NCI-H510A (cell line): ENCODE measurements at regions not wholly inside any gene's neighbourhood (a gene's known extent, or its start where the extent isn't known, plus 50 kb on each side); places are given as distances from the start of the nearest gene placed in this dataset.
"Not testable (repeated sequence)": the region's sequence is repeated elsewhere in the genome, so short reads cannot be mapped to it uniquely, and the experiment has no call there.

Source experiments
- DNase-seq: peaks from one replicate; lab custom pipeline; 2025; lab: John Stamatoyannopoulos, UW

DNA sequence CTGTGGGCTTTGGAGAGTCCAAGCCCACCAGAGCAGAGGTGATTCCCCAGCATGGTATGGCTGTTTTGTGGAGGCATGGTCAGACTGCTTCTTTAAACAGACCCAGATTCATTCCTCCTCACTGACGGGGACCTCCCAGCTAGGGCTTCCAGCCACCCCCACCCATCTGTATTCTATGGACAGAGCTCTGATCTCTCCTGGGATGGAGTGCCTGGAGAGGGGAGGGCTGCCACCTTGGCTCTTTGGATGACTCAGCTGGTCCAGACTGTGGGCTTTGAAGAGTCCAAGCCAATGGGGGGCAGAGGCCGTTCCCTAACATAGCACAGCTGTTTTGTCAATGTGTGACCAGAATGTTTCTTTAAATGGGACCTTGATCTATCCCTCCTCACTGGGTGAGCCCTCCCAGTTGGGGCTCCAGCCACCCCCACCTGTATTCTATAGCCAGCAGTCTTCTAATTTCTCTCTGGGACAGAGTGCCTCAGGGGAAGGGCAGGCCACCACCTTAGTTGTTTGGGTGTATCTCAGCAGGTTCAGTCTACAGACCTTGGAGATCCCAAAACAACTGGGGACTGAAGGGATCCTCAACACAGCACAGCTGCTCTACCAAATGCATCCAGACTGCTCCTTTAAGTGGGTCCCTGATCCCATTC is 122.0 kb upstream of the OSTN start:
- no peak for DNase-seq

GRCh38 chr3:191074511-191074910 is 124.5 kb upstream of the OSTN start:
- no peak for DNase-seq

- no peak for DNase-seq
These were observed 128.2 kb upstream of the OSTN start for GRCh38 chr3:191070762-191071403.

DNA sequence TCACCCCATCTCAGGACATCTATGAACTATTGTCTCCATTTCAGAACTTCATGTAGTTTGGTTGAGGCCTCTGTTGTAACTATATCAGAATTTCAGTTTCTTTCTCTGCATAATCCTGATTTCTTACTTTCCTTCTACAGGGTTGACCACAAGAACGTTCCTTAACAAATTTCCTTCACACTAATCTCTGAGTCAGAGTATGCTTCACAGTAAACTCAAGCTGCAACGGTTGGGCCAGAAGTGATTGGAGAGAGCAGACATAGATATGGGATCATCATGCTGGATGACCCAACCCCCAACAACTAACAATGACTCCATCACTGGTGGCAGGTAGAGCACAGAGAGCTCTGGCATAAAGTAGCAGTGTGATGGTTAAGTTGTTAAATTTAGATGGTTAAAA is 128.8 kb upstream of the OSTN start:
- no peak for DNase-seq

GRCh38 chr3:191068946-191069813 is 129.9 kb upstream of the OSTN start:
- no peak for DNase-seq

DNA sequence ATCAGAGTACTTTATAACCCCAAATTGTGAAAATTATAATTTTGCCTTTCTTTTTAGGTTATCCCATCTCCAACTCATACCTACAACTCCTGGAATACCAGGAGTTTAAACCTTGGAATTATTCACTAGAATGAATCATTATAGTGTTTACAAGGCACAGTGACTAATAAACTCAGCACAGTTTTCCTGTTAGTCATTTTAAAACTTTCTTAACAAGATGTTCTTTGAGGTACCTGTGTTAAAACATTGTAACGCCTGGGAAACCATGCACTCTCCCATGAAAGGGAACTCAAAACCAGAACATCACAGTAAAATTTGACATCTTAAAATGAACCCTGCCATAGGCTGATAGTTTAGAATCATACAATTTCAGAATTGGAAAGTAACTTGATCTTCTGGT is 132.4 kb upstream of the OSTN start:
- DNase-seq = no peak

- no peak for DNase-seq
These were observed 133.7 kb upstream of the OSTN start for GRCh38 chr3:191065181-191065805.

DNA sequence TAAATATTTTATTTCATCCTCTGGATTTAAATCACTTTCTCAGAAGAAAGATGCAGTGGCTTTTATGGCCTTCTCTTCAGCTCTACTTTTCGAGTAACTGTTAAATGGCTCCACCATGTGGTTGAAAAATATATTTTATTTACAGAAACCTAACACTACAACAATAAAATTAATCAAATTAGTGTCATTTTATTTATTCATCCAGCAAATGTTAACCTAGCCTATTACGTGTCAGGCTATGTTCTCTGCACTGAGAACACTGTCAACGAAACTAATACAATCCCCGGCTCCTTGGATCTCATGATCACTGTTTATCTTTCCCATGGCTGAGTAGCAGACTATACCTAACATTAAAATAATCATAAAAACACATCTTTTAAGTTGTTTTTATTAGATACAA is 148.0 kb upstream of the OSTN start:
- DNase-seq = no peak

DNA sequence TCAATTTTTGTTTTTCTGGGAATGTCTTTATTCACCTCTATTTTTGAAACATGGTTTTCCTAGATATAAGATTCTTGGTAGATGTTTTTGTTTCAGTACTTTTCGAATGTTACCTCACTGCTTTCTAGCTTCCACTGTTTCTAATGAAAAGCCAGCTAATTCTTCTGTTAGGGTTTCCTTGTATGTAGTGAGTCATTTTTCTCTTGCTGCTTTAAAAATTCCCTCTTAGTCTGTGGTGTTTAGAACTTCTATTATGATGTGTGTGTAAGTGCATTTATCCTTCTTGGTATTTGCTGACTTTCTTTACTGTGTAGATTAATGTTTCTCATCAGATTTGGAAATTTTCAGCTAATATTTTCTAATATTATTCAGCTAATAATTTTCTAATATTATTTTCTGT is 151.1 kb upstream of the OSTN start:
- no peak for DNase-seq

- DNase-seq = no peak
These were observed 168.1 kb upstream of the OSTN start for GRCh38 chr3:191030929-191031328.

DNA sequence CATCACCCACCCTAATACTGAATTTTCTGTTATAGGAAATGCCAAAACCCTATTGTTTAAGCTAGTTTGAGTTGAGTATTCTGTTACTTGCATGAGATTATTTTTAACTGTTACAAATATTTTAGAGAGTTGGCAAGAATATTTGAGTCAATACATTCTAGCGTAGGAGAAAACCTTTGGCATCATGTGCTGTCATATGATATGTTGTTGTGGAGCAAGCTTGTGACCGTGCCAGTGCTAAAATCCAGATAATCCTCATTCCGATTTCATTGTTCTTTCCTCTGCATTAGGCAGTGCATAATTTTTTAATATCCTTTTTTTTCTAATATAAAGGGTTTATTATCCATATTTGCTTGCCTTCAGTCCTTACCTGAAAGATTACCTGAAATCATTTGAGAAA is 168.0 kb upstream of the GMNC start:
- no peak for DNase-seq

GRCh38 chr3:191026746-191027145 is 164.3 kb upstream of the GMNC start:
- DNase-seq = no peak

DNA sequence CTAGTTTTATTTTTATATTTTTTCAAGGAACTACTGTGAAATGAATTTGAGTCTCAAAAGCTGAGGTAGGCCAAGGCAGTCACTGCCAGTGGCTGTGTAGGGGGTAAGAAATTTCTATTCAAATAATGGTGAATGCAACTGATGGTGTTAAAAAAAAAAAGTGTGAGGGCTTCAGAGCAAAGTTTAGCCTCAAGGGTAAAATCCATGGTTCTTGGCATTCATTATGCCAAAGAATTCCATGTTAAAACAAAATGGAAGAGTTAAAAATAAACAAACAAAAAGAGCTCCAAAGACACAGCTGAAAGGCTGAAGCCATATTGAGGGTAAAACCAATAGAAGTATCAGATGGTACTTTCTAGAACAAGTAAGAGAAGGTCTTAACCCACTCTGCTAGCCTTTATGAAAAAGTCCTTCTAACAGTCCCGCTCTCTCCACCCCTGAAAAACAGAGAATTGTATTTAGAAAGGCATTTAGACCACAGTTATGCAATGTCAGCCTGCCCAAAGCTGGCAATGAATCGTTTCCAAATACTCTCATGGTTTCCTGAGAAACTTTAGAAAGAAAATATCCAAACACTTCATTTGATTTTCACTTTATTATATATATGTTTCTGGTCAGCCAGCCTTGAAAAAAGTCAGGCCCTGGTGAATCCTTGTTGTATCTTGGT is 158.4 kb upstream of the GMNC start:
- DNase-seq = no peak

- DNase-seq = no peak
These were observed 157.4 kb upstream of the GMNC start for GRCh38 chr3:191019855-191020254.

GRCh38 chr3:191015960-191016359 is 153.5 kb upstream of the GMNC start:
- not testable (repeated sequence) for DNase-seq

DNA sequence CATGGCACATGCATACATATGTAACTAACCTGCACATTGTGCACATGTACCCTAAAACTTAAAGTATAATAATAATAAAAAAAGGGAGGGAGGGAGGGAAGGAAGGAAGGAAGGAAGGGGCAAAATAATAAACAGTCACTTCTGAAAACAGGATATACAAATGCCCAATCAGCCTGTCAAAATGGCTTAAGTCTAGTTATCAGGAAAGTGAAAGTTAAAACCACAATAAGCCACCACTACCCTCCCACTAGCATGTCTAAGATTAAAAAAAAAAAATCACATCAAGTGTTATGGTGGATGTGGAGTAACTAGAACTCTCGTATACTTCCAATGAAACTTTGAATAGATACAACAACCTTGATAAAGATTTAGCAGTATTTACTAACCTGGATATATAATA is 145.6 kb upstream of the GMNC start:
- no peak for DNase-seq

- no peak for DNase-seq
These were observed 143.3 kb upstream of the GMNC start for GRCh38 chr3:191005790-191006189.

GRCh38 chr3:191003742-191004141 is 141.2 kb upstream of the GMNC start:
- DNase-seq = no peak

DNA sequence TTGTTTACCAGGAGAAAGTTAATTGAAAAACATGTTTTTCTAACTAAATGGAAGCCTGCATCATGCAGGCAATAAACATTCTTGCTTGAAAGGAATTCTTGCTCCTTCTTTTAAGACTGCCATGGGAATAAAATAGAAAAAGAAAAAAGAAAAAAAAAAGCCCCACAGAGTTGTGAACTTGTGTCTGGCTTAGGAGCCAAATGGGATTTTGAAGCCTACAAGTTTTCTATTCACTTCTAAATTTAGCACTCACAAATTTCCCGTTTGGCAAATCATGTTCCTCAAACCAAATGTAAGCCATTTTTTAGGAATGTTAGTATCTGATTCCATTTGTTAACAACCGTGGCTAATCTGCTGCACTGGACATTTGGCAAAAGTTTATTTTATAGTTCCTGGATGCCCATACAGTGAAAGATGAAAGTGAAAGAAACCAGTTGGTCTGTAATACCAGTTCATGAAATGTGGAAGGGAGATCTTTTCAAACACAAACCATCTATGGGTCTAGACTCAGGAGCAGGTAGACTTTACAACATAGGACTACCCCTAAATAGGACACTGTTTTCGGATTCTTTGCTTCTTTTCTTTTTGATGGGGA is 133.8 kb upstream of the GMNC start:
- DNase-seq = no peak

DNA sequence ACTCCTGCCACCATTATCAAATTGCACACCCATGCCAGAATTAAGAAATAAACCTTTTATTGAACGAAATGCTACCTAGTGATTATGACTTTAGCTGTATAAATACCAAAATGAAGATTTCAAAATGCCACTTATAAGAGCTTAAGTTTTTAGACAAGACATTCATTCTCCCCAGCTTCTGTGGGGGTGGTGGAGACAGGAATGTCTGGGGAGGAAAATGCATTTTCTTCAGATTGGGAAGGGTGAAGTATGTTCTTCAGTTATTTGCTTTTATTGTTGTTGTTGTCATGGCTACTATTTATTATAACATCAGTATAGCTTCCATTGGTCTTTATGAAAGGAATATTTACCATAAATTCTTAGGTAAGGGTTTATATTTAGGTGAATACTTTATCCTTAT is 132.7 kb upstream of the GMNC start:
- DNase-seq = no peak

- no peak for DNase-seq
These were observed 128.4 kb upstream of the GMNC start for GRCh38 chr3:190990898-190991297.

GRCh38 chr3:190989218-190989617 is 126.7 kb upstream of the GMNC start:
- DNase-seq = no peak
